MM.1S (cell line): ENCODE measurements at regions not wholly inside any gene's neighbourhood (a gene's known extent, or its start where the extent isn't known, plus 50 kb on each side); places are given as distances from the start of the nearest gene placed in this dataset.

Experiments used
- CTCF ChIP-seq: fragments of 300-600 bp; sonication (generic); IDR thresholded peaks from 2 replicates; pipeline ENCODE4 v1.5.1; 2016; ENCODE audit warnings: antibody characterized with exemption, low read length, mixed read lengths
- EZH2 ChIP-seq: fragments of 300-600 bp; sonication (generic); optimal IDR thresholded peaks from 2 replicates; pipeline ENCODE3; 2017; ENCODE audit warnings: low read depth, mild to moderate bottlenecking, antibody characterized with exemption, low read length, mixed read lengths
- EZH2phosphoT487 ChIP-seq: fragments of 300-600 bp; sonication (generic); IDR thresholded peaks from 2 replicates; pipeline ENCODE4 v1.6.1; 2018; ENCODE audit warnings: antibody characterized with exemption, low read length

GRCh38 chr11:106581399-106581798, 436.9 kb downstream of the GUCY1A2 start:
- TF ChIP-seq CTCF, result no peak
- no peak for TF ChIP-seq EZH2phosphoT487
- no peak for TF ChIP-seq EZH2
